PC-9 (cell line): ENCODE measurements at regions not wholly inside any gene's neighbourhood (a gene's known extent, or its start where the extent isn't known, plus 50 kb on each side); places are given as distances from the start of the nearest gene placed in this dataset.

ENCODE experiments used
- BruUV-seq: library from RNA; stranded (reverse); fragments of 400-500 nt; replicated peaks from 2 replicates; lab custom pipeline; 2021; lab: Mats Ljungman, UMichigan
- CTCF ChIA-PET: fragments of 300-600 bp; sonication (Branson Sonifier 250); formaldehyde crosslinking; loops from one replicate; lab custom pipeline; 2022; ENCODE audit warnings: antibody characterized with exemption; lab: Charles Lee
- POLR2A ChIA-PET: fragments of 300-600 bp; sonication (Branson Sonifier 250); formaldehyde crosslinking; loops from one replicate; lab custom pipeline; 2022; ENCODE audit warnings: antibody characterized with exemption; ENCODE audit not compliant: unreplicated experiment; lab: Charles Lee
- DNase-seq, 2 experiments: peaks; one replicate each; pipeline versions ENCODE4 v3.0.0 to v3.0.0-alpha.2; 2015 to 2022; ENCODE audit warnings: mixed read lengths in 1 of 2
- H2AFZ ChIP-seq: fragments of 200-600 bp; sonication (generic); 2 replicates; pipeline ENCODE4 v1.8.1; 2017; ENCODE audit warnings: antibody characterized with exemption
- H3F3A ChIP-seq: fragments of 200-600 bp; sonication (generic); 2 replicates; pipeline ENCODE4 v1.8.1; 2017; ENCODE audit warnings: antibody characterized with exemption, mild to moderate bottlenecking, low read depth; ENCODE audit not compliant: insufficient read depth
- H3K27ac ChIP-seq: fragments of 200-600 bp; sonication (generic); 2 replicates; pipeline ENCODE4 v1.6.1; 2016; ENCODE audit warnings: mixed run types
- H3K27me3 ChIP-seq: fragments of 200-600 bp; sonication (generic); 2 replicates; pipeline ENCODE4 v1.6.1; 2016; ENCODE audit warnings: low read depth, mixed run types; ENCODE audit not compliant: insufficient read depth
- H3K36me3 ChIP-seq: fragments of 200-600 bp; sonication (generic); 2 replicates; pipeline ENCODE4 v1.6.1; 2016; ENCODE audit warnings: low read depth, mixed run types
- H3K4me1 ChIP-seq: fragments of 200-600 bp; sonication (generic); replicated peaks from 2 replicates; pipeline ENCODE4 v1.6.1; 2016; ENCODE audit warnings: mixed run types; ENCODE audit not compliant: insufficient read depth
- H3K4me2 ChIP-seq: fragments of 200-600 bp; sonication (generic); 2 replicates; pipeline ENCODE4 v1.6.1; 2017; ENCODE audit warnings: mixed run types
- H3K4me3 ChIP-seq: fragments of 200-600 bp; sonication (generic); 2 replicates; pipeline ENCODE4 v1.6.1; 2016; ENCODE audit warnings: mixed run types
- H3K79me2 ChIP-seq: fragments of 200-600 bp; sonication (generic); 2 replicates; pipeline ENCODE4 v1.6.1; 2017; ENCODE audit warnings: low read depth, mixed run types
- H3K9me2 ChIP-seq: fragments of 200-600 bp; sonication (generic); 2 replicates; pipeline ENCODE4 v1.8.1; 2017; ENCODE audit warnings: mild to moderate bottlenecking; ENCODE audit not compliant: insufficient read depth
- H3K9me3 ChIP-seq: fragments of 200-600 bp; sonication (generic); 2 replicates; pipeline ENCODE4 v1.8.1; 2016; ENCODE audit warnings: low read depth; ENCODE audit not compliant: insufficient read depth
- H4K20me1 ChIP-seq: fragments of 200-600 bp; sonication (generic); 2 replicates; pipeline ENCODE4 v1.8.1; 2017; ENCODE audit not compliant: insufficient read depth
- CTCF ChIP-seq: fragments of 200-600 bp; sonication (generic); conservative IDR thresholded peaks from 2 replicates; pipeline ENCODE4 v1.6.1; 2017; ENCODE audit warnings: mixed run types, antibody characterized with exemption, mild to moderate bottlenecking, moderate library complexity
- EZH2 ChIP-seq: fragments of 200-600 bp; sonication (generic); IDR thresholded peaks from 2 replicates; pipeline ENCODE4 v1.8.0; 2017; ENCODE audit warnings: antibody characterized with exemption, low read depth
- intact Hi-C: fragments of 100-400 bp; cut with micrococcal nuclease; formaldehyde crosslinking; loops from one replicate; pipeline ENCODE4 v1.10.0; 2022; ENCODE audit not compliant: unreplicated experiment

DNA sequence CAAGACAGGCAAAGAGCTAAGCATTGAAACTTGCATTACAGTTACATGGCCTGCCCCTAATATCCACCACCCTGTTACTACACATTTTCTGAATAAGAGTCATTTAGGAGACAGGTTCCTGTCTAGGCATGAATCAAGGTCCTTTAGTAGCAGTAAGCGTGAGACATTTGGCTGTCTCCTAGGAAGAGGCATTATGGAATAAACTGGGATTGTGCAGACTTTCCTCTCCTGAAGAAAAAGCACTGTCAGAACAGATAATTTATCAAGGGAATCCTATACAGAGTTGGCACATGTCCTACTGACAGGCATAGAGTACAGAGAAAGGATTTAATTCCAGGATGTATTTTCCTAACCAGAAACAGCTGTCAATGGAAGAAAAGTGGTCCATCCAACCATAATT is 111.9 kb downstream of the INHBA start:
- intact Hi-C loops: no loop called here
- Histone ChIP-seq H3K4me1 (no peaks in the 10 kb centered on the region), H3K9me3 (peaks cover 6% of the 10 kb centered on the region), H3K36me3 (no peaks in the 10 kb centered on the region), H4K20me1 (no peaks in the 10 kb centered on the region), H3F3A (no peaks in the 10 kb centered on the region), H3K4me3 (no peak overlapping the region), H3K4me2 (no peak overlapping the region), H3K27ac (no peak overlapping the region), H3K9me2 (no peaks in the 10 kb centered on the region), H3K79me2 (no peaks in the 10 kb centered on the region), H2AFZ (no peak overlapping the region), H3K27me3 (no peaks in the 10 kb centered on the region)
- ChIA-PET CTCF (no interaction called here), POLR2A (no interaction called here)
- BruUV-seq: no TSS peak
- DNase-seq: no peak
- TF ChIP-seq CTCF (no peak), EZH2 (no peak)

GRCh38 chr7:41588341-41588740 is 114.5 kb downstream of the INHBA start:
- intact Hi-C loops: no loop called here
- Histone ChIP-seq H3K27me3 (no peaks in the 10 kb centered on the region), H4K20me1 (no peaks in the 10 kb centered on the region), H3K4me2 (no peak overlapping the region), H2AFZ (no peak overlapping the region), H3F3A (no peaks in the 10 kb centered on the region), H3K79me2 (no peaks in the 10 kb centered on the region), H3K27ac (no peak overlapping the region), H3K4me3 (no peak overlapping the region), H3K4me1 (no peaks in the 10 kb centered on the region), H3K9me3 (peaks cover 22% of the 10 kb centered on the region), H3K36me3 (no peaks in the 10 kb centered on the region), H3K9me2 (no peaks in the 10 kb centered on the region)
- BruUV-seq: no TSS peak
- CTCF ChIA-PET: no interaction called here
- no peak for TF ChIP-seq CTCF
- no peak for TF ChIP-seq EZH2
- DNase-seq: no peak
- POLR2A ChIA-PET: no interaction called here

DNA sequence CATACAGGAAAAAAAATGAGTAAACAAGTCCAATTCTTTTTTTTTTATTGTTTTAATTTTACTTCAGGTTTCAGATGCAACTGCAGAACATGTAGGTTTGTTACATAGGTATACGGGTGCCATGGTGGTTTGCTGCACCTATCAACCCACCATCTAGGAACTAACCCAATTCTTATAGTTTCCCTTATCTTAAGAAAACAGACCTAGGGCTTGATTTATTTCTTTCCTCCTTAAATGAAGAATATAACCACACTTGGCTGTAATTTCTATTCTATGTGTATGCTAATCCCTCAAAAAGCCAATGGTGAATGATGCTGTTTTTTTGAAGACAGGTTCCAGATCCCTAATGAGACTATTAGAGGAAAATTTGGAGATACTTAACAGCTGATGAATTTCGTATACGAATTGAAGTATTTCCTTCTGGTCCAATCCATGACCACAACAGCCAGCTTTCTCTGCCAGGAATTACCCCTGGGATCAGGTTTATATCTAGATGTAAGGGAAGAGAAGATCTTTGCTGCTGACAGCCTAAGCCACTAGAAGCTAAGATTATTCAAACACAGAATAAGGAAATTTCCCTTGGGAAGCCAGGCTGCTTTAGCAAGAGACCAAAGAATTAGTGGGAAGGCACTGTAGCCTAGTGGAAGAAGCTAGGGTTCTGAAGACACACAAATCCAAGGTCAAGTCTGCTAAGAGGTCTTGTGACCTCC is 115.8 kb downstream of the INHBA start:
- POLR2A ChIA-PET: no interaction called here
- intact Hi-C loops: no loop called here
- H3K9me2 ChIP-seq: no peaks in the 10 kb centered on the region
- CTCF ChIA-PET: no interaction called here
- H3K4me1 ChIP-seq: peaks cover 3% of the 10 kb centered on the region; the same call in 1 of the 2 replicates
- BruUV-seq: no TSS peak
- H3K4me2 ChIP-seq: no peak overlapping the region
- TF ChIP-seq EZH2 (no peak), CTCF (no peak)
- H2AFZ ChIP-seq: no peak overlapping the region
- H4K20me1 ChIP-seq: no peaks in the 10 kb centered on the region
- no peak overlapping the region for H3K4me3 ChIP-seq
- H3K36me3 ChIP-seq: no peaks in the 10 kb centered on the region
- no peaks in the 10 kb centered on the region for H3K79me2 ChIP-seq
- H3K27ac ChIP-seq: no peak overlapping the region
- H3K9me3 ChIP-seq: peaks cover 34% of the 10 kb centered on the region
- H3K27me3 ChIP-seq: no peaks in the 10 kb centered on the region
- DNase-seq: no peak
- H3F3A ChIP-seq: 0 out of 2 replicates have a peak, but pooled peaks cover 1% of the 10 kb centered on the region
